Central memory CD8-positive, alpha-beta T cell (primary cell): ENCODE measurements at regions not wholly inside any gene's neighbourhood (a gene's known extent, or its start where the extent isn't known, plus 50 kb on each side); places are given as distances from the start of the nearest gene placed in this dataset.

Source experiments
- ATAC-seq: fragments of 150-1000 bp; cut with Tn5 transposase; replicated peaks from 2 replicates; pipeline ENCODE4 v1.10.0; 2022; ENCODE audit warnings: mild to moderate bottlenecking, moderate FRiP score, moderate number of reproducible peaks; ENCODE audit not compliant: poor library complexity, severe bottlenecking; ENCODE audit errors: extremely low read depth
- DNase-seq, 2 donors: peaks; one replicate each; pipeline ENCODE4 v3.0.0; 2021; ENCODE audit warnings: low spot score in 2 of 2
- H3K27ac Mint-ChIP-seq: one replicate; pipeline ENCODE4 v1.8.0; 2022; ENCODE audit warnings: low read depth, mild to moderate bottlenecking, moderate library complexity, mixed read lengths
- H3K27me3 Mint-ChIP-seq: one replicate; pipeline ENCODE4 v1.8.0; 2022; ENCODE audit warnings: mixed read lengths
- H3K36me3 Mint-ChIP-seq: one replicate; pipeline ENCODE4 v1.8.0; 2022; ENCODE audit warnings: mild to moderate bottlenecking, moderate library complexity, mixed read lengths; ENCODE audit not compliant: insufficient read depth
- H3K4me1 Mint-ChIP-seq: one replicate; pipeline ENCODE4 v1.8.0; 2022; ENCODE audit warnings: mixed read lengths
- H3K4me3 Mint-ChIP-seq: one replicate; pipeline ENCODE4 v1.8.0; 2022; ENCODE audit warnings: mild to moderate bottlenecking, moderate library complexity, mixed read lengths
- H3K9me3 Mint-ChIP-seq: one replicate; pipeline ENCODE4 v1.8.0; 2022; ENCODE audit warnings: mixed read lengths

GRCh38 chr3:88209356-88209755 lies 59.6 kb downstream of the C3orf38 start:
- H3K4me1 Mint-ChIP-seq = no peaks in the 10 kb centered on the region
- no peaks in the 10 kb centered on the region for H3K27me3 Mint-ChIP-seq
- DNase-seq (no peak), ATAC-seq (no peak)
- H3K27ac Mint-ChIP-seq = no peak overlapping the region
- no peaks in the 10 kb centered on the region for H3K9me3 Mint-ChIP-seq
- H3K4me3 Mint-ChIP-seq = no peak overlapping the region
- no peaks in the 10 kb centered on the region for H3K36me3 Mint-ChIP-seq

GRCh38 chr3:88211096-88211890 lies 61.5 kb downstream of the C3orf38 start:
- no peaks in the 10 kb centered on the region for H3K9me3 Mint-ChIP-seq
- no peaks in the 10 kb centered on the region for H3K36me3 Mint-ChIP-seq
- H3K27ac Mint-ChIP-seq = no peak overlapping the region
- no peak for DNase-seq
- H3K4me3 Mint-ChIP-seq = no peak overlapping the region
- no peak for ATAC-seq
- H3K4me1 Mint-ChIP-seq = no peaks in the 10 kb centered on the region
- H3K27me3 Mint-ChIP-seq = no peaks in the 10 kb centered on the region

DNA sequence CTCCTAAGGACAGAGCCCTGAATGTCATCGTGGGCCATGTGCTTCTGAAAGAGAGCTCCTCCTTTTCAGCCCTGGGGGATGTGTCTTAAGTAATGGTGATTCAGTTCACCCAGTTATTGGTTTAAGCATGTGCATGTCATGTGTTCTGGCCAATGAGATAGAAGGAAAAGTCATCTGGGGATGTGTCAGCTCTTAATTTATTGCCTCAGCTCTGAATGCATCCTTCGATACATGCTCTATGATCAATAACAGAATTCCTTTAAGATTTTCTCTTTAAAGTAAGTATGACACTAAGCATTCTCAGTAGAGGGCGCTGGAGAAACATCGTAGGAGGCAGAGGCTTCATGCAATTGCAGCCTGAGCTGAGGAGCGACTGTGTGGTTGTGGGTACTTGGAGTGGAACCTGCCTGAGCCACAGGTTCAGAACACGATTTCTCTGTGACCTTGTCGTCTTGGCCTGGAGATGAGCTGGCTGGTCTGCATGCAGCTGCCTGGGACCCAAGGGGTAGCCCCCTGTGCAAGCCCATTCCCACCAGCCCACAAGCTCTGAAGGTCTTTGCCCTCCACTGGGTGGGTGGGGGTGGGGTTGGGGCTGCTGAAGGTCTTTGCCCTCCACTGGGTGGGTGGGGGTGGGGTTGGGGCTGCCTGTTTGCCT lies 69.5 kb downstream of the C3orf38 start:
- Mint-ChIP-seq H3K27ac (no peak overlapping the region), H3K4me3 (no peak overlapping the region)
- no peak for DNase-seq

DNA sequence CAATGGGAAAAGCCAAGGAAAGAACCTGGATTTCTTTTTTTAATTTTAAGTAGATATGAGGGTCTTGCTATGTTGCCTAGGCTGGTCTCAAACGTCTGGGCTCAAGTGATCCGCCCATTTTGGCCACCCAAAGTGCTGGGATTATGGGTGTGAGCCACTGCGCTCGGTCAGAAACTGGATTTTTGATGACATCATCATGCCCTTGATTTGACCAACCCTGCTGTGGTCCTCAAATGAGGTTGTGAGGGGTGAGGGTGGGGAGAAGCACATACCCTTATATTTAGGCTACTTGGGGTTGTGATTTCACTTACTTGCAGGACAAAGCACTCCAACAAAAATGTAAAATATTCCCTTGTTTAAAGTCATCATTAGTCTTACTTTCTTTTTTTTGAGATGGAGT lies 70.4 kb downstream of the C3orf38 start:
- Mint-ChIP-seq H3K27me3 (peaks cover 10% of the 10 kb centered on the region), H3K4me1 (no peaks in the 10 kb centered on the region), H3K4me3 (no peak overlapping the region), H3K27ac (no peak overlapping the region), H3K9me3 (no peaks in the 10 kb centered on the region), H3K36me3 (no peaks in the 10 kb centered on the region)
- DNase-seq (no peak), ATAC-seq (no peak)

More for the DNA sequence above, 69.5 kb downstream of the C3orf38 start:
- Mint-ChIP-seq H3K27me3 (peaks cover 10% of the 10 kb centered on the region), H3K36me3 (no peaks in the 10 kb centered on the region), H3K4me1 (no peaks in the 10 kb centered on the region), H3K9me3 (no peaks in the 10 kb centered on the region)
- no peak for ATAC-seq

GRCh38 chr3:88221726-88222125 lies 72.0 kb downstream of the C3orf38 start:
- H3K4me1 Mint-ChIP-seq = no peaks in the 10 kb centered on the region
- peaks cover 10% of the 10 kb centered on the region for H3K27me3 Mint-ChIP-seq
- no peak overlapping the region for H3K4me3 Mint-ChIP-seq
- DNase-seq (no peak), ATAC-seq (no peak)
- H3K27ac Mint-ChIP-seq = no peak overlapping the region
- H3K9me3 Mint-ChIP-seq = no peaks in the 10 kb centered on the region
- H3K36me3 Mint-ChIP-seq = no peaks in the 10 kb centered on the region

DNA sequence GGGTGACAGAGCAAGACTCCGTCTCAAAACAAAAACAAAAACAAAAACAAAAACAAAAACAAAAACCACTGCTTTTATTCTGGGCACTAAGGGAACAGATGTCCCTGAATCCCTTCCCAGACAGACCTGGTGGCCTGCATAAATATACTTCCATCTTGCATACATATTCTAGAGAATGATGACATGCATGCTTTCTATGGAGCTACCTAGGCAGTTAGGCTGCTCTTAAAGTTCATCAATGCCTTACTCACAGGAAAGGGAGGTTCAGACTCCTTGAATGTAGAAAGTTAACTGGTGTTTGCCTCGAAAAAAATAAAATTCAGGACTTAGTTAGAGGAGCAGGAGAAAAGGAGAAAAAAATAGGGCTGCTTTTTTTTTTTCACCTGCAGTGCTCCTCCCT lies 72.6 kb downstream of the C3orf38 start:
- no peak for DNase-seq
- Mint-ChIP-seq H3K4me3 (no peak overlapping the region), H3K4me1 (no peaks in the 10 kb centered on the region), H3K27me3 (peaks cover 10% of the 10 kb centered on the region), H3K9me3 (no peaks in the 10 kb centered on the region), H3K36me3 (no peaks in the 10 kb centered on the region), H3K27ac (no peak overlapping the region)
- ATAC-seq = no peak

- H3K36me3 Mint-ChIP-seq = no peaks in the 10 kb centered on the region
- H3K27me3 Mint-ChIP-seq = peaks cover 9% of the 10 kb centered on the region
- no peak overlapping the region for H3K27ac Mint-ChIP-seq
- H3K4me1 Mint-ChIP-seq = no peaks in the 10 kb centered on the region
- ATAC-seq (no peak), DNase-seq (no peak)
- no peak overlapping the region for H3K4me3 Mint-ChIP-seq
- no peaks in the 10 kb centered on the region for H3K9me3 Mint-ChIP-seq
These were observed 75.7 kb downstream of the C3orf38 start for GRCh38 chr3:88225326-88226008.

DNA sequence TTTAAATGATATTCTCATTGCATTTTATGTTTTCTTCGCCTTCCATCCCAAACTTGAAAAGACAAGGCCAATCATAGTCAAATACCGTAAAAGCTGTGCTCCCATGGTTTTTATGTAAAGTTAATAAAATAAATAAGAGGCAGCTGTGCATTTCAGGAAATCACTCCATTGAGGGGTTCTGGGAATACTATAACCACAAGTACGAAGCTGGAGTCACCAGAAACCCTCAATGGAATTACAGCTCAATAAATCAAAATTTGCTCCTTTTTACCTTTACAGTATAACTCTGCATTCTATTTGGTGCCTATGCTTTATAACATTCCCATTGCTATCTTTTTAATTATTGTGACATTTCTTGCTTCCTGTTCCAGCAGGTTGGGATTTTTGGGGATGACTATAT lies 77.2 kb downstream of the C3orf38 start:
- Mint-ChIP-seq H3K4me1 (no peaks in the 10 kb centered on the region), H3K27me3 (no peaks in the 10 kb centered on the region), H3K36me3 (no peaks in the 10 kb centered on the region), H3K9me3 (no peaks in the 10 kb centered on the region), H3K27ac (no peak overlapping the region), H3K4me3 (no peak overlapping the region)
- DNase-seq = no peak
- no peak for ATAC-seq

- ATAC-seq (no peak), DNase-seq (no peak)
- no peaks in the 10 kb centered on the region for H3K4me1 Mint-ChIP-seq
- H3K36me3 Mint-ChIP-seq = no peaks in the 10 kb centered on the region
- no peak overlapping the region for H3K27ac Mint-ChIP-seq
- H3K4me3 Mint-ChIP-seq = no peak overlapping the region
- no peaks in the 10 kb centered on the region for H3K9me3 Mint-ChIP-seq
- H3K27me3 Mint-ChIP-seq = no peaks in the 10 kb centered on the region
These were observed 80.9 kb downstream of the C3orf38 start for GRCh38 chr3:88230638-88231037.

GRCh38 chr3:88231207-88231606 lies 81.4 kb downstream of the C3orf38 start:
- Mint-ChIP-seq H3K9me3 (no peaks in the 10 kb centered on the region), H3K4me3 (no peak overlapping the region), H3K27me3 (no peaks in the 10 kb centered on the region), H3K27ac (no peak overlapping the region), H3K36me3 (no peaks in the 10 kb centered on the region), H3K4me1 (no peaks in the 10 kb centered on the region)
- ATAC-seq (no peak), DNase-seq (no peak)

GRCh38 chr3:88231632-88232031 lies 81.9 kb downstream of the C3orf38 start:
- H3K9me3 Mint-ChIP-seq = no peaks in the 10 kb centered on the region
- no peak overlapping the region for H3K27ac Mint-ChIP-seq
- ATAC-seq (no peak), DNase-seq (no peak)
- no peaks in the 10 kb centered on the region for H3K36me3 Mint-ChIP-seq
- no peak overlapping the region for H3K4me3 Mint-ChIP-seq
- no peaks in the 10 kb centered on the region for H3K27me3 Mint-ChIP-seq
- no peaks in the 10 kb centered on the region for H3K4me1 Mint-ChIP-seq

DNA sequence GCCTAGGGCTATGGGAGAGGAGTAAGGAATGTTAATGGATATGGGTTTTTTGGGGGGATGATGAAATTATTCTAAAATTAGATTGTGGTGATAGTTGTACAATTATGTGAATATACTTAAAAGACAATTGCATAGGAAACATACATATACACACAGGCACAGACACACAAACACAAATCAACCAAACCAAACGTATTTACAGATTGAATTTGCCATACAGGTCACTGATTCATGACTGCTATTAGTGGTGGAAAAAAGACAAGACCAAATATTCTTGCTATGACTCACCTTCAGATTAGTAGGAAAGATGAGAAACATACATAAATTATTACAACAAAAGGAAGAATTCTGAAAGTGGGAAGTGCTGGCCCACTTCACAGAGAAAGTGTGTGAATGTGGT lies 85.3 kb downstream of the C3orf38 start:
- ATAC-seq (no peak), DNase-seq (no peak)
- Mint-ChIP-seq H3K4me1 (no peaks in the 10 kb centered on the region), H3K36me3 (no peaks in the 10 kb centered on the region), H3K4me3 (no peak overlapping the region), H3K27me3 (no peaks in the 10 kb centered on the region), H3K9me3 (no peaks in the 10 kb centered on the region), H3K27ac (no peak overlapping the region)

- no peaks in the 10 kb centered on the region for H3K4me1 Mint-ChIP-seq
- DNase-seq (no peak), ATAC-seq (no peak)
- no peaks in the 10 kb centered on the region for H3K36me3 Mint-ChIP-seq
- peaks cover 14% of the 10 kb centered on the region for H3K9me3 Mint-ChIP-seq
- H3K27me3 Mint-ChIP-seq = no peaks in the 10 kb centered on the region
- H3K4me3 Mint-ChIP-seq = no peak overlapping the region
- no peak overlapping the region for H3K27ac Mint-ChIP-seq
These were observed 90.1 kb downstream of the C3orf38 start for GRCh38 chr3:88239870-88240269.
